ENCODE measurements at regions not wholly inside any gene's neighbourhood (a gene's known extent, or its start where the extent isn't known, plus 50 kb on each side); places are given as distances from the start of the nearest gene placed in this dataset.

DNA sequence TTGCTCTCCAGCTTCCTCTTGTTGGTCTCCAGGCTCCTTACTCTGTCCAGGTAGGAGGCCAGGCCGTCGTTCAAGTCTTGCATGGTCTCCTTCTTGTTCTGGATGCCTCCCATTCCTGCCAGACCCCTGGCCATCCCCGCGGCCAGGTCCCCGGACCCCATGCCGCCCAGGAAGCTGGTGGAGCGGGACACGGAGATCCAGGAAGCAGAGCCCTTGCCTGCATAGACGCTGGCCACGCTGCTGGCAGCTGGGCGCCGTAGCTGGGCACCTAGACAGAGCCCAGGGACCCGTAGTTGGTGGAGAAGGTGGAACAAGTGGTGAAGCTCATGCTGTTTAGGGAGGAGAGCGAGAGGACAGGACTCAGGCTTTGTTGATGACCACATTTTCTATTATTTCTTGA, 1584.0 kb upstream of the ACO1 start:
- H3K27me3 ChIP-seq (replicated peaks in 1 of 2; ENCODE audit: control insufficient read depth in 2 of 2, insufficient read depth in 2 of 2, low read length in 1 of 2) = no peaks in the 10 kb centered on the region
- BruUV-seq (replicated peaks) = no TSS peak
- H3K9me3 ChIP-seq (replicated peaks; ENCODE audit: control insufficient read depth, insufficient read depth, low read length) = no peaks in the 10 kb centered on the region
- H3K36me3 ChIP-seq (ENCODE audit: control insufficient read depth in 2 of 2, insufficient read depth in 2 of 2, low read length in 1 of 2) = no peaks in the 10 kb centered on the region
- no peak overlapping the region for H3K27ac ChIP-seq (ENCODE audit: control insufficient read depth, insufficient read depth)
- no peaks in the 10 kb centered on the region for H4K20me1 ChIP-seq (ENCODE audit: control insufficient read depth, insufficient read depth)
- H2AFZ ChIP-seq (ENCODE audit: control insufficient read depth, low read depth, low read length) = no peak overlapping the region
- ChIA-PET RAD21 (ENCODE audit: unreplicated experiment) (no interaction called here), CTCF (no interaction called here), SMC1A (ENCODE audit: uncharacterized antibody, unreplicated experiment) (no interaction called here), POLR2A (no interaction called here)
- TF ChIP-seq FOXM1 (IDR thresholded peaks at IDR 0.05; ENCODE audit: low read depth, low read length) (no peak), KDM1A (IDR thresholded peaks at IDR 0.05; ENCODE audit: borderline replicate concordance) (no peak), ATF7 (IDR thresholded peaks at IDR 0.05; ENCODE audit: low read depth) (no peak), MEF2A (IDR thresholded peaks at IDR 0.05; ENCODE audit: insufficient read depth, low read depth, low read length) (no peak), SIN3A (IDR thresholded peaks at IDR 0.05; ENCODE audit: low read depth, low read length) (no peak), STAT1 (conservative IDR thresholded peaks at IDR 0.05) (no peak), CBX3 (IDR thresholded peaks at IDR 0.05; ENCODE audit: borderline replicate concordance, low read depth) (no peak), SPI1 (IDR thresholded peaks at IDR 0.05; ENCODE audit: borderline replicate concordance, insufficient read depth, low read depth, low read length) (no peak), WRNIP1 (IDR thresholded peaks at IDR 0.05; ENCODE audit: borderline replicate concordance, low read depth, low read length) (no peak), RUNX3 (IDR thresholded peaks at IDR 0.05; ENCODE audit: low read length) (no peak), NR2C2 (IDR thresholded peaks at IDR 0.05; ENCODE audit: borderline replicate concordance, control insufficient read depth, insufficient read length, low read depth) (no peak), JUNB (IDR thresholded peaks at IDR 0.05) (no peak), ZNF24 (IDR thresholded peaks at IDR 0.05) (no peak), ETV6 (conservative IDR thresholded peaks at IDR 0.05 in 1 of 2, IDR thresholded peaks at IDR 0.05 in 1 of 2; ENCODE audit: borderline replicate concordance in 1 of 2, low read depth in 1 of 2) (no peak), TARDBP (IDR thresholded peaks at IDR 0.05; ENCODE audit: borderline replicate concordance) (no peak)
- TF ChIP-seq, protein P1, sequence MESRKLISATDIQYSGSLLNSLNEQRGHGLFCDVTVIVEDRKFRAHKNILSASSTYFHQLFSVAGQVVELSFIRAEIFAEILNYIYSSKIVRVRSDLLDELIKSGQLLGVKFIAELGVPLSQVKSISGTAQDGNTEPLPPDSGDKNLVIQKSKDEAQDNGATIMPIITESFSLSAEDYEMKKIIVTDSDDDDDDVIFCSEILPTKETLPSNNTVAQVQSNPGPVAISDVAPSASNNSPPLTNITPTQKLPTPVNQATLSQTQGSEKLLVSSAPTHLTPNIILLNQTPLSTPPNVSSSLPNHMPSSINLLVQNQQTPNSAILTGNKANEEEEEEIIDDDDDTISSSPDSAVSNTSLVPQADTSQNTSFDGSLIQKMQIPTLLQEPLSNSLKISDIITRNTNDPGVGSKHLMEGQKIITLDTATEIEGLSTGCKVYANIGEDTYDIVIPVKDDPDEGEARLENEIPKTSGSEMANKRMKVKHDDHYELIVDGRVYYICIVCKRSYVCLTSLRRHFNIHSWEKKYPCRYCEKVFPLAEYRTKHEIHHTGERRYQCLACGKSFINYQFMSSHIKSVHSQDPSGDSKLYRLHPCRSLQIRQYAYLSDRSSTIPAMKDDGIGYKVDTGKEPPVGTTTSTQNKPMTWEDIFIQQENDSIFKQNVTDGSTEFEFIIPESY (IDR thresholded peaks at IDR 0.05) = no peak
- TF ChIP-seq, protein P2, sequence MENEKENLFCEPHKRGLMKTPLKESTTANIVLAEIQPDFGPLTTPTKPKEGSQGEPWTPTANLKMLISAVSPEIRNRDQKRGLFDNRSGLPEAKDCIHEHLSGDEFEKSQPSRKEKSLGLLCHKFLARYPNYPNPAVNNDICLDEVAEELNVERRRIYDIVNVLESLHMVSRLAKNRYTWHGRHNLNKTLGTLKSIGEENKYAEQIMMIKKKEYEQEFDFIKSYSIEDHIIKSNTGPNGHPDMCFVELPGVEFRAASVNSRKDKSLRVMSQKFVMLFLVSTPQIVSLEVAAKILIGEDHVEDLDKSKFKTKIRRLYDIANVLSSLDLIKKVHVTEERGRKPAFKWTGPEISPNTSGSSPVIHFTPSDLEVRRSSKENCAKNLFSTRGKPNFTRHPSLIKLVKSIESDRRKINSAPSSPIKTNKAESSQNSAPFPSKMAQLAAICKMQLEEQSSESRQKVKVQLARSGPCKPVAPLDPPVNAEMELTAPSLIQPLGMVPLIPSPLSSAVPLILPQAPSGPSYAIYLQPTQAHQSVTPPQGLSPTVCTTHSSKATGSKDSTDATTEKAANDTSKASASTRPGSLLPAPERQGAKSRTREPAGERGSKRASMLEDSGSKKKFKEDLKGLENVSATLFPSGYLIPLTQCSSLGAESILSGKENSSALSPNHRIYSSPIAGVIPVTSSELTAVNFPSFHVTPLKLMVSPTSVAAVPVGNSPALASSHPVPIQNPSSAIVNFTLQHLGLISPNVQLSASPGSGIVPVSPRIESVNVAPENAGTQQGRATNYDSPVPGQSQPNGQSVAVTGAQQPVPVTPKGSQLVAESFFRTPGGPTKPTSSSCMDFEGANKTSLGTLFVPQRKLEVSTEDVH (IDR thresholded peaks at IDR 0.05; ENCODE audit: low read depth, partially characterized antibody) = no peak
- TF ChIP-seq, protein P3, sequence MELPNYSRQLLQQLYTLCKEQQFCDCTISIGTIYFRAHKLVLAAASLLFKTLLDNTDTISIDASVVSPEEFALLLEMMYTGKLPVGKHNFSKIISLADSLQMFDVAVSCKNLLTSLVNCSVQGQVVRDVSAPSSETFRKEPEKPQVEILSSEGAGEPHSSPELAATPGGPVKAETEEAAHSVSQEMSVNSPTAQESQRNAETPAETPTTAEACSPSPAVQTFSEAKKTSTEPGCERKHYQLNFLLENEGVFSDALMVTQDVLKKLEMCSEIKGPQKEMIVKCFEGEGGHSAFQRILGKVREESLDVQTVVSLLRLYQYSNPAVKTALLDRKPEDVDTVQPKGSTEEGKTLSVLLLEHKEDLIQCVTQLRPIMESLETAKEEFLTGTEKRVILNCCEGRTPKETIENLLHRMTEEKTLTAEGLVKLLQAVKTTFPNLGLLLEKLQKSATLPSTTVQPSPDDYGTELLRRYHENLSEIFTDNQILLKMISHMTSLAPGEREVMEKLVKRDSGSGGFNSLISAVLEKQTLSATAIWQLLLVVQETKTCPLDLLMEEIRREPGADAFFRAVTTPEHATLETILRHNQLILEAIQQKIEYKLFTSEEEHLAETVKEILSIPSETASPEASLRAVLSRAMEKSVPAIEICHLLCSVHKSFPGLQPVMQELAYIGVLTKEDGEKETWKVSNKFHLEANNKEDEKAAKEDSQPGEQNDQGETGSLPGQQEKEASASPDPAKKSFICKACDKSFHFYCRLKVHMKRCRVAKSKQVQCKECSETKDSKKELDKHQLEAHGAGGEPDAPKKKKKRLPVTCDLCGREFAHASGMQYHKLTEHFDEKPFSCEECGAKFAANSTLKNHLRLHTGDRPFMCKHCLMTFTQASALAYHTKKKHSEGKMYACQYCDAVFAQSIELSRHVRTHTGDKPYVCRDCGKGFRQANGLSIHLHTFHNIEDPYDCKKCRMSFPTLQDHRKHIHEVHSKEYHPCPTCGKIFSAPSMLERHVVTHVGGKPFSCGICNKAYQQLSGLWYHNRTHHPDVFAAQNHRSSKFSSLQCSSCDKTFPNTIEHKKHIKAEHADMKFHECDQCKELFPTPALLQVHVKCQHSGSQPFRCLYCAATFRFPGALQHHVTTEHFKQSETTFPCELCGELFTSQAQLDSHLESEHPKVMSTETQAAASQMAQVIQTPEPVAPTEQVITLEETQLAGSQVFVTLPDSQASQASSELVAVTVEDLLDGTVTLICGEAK (IDR thresholded peaks at IDR 0.05; ENCODE audit: borderline replicate concordance) = no peak
- H3K4me3 ChIP-seq = no peak overlapping the region
- ATAC-seq (no peak), FAIRE-seq (no peak), DNase-seq (ENCODE audit: low read depth, low spot score) (no peak)
- in situ Hi-C loops (cut with MboI) = no loop called here
- intact Hi-C loops (cut with micrococcal nuclease; ENCODE audit: unreplicated experiment) = no loop called here
- no peak overlapping the region for H3K4me2 ChIP-seq (ENCODE audit: control insufficient read depth, insufficient read depth)
- no peaks in the 10 kb centered on the region for H3K79me2 ChIP-seq (ENCODE audit: control insufficient read depth, insufficient read depth, low read length)
- WGBS (ENCODE audit: insufficient coverage, insufficient replicate concordance, low lambda C conversion rate, missing lambda C conversion rate) = 24% methylated on average over 14 of the region's 14 CpGs
- H3K4me1 ChIP-seq (ENCODE audit: control insufficient read depth, insufficient read depth, low read length) = no peaks in the 10 kb centered on the region
- H3K9ac ChIP-seq (ENCODE audit: control insufficient read depth, insufficient read depth, low read length) = no peak overlapping the region
